Cardiac muscle cell (in vitro differentiated cells and primary cell): ENCODE measurements at regions not wholly inside any gene's neighbourhood (a gene's known extent, or its start where the extent isn't known, plus 50 kb on each side); places are given as distances from the start of the nearest gene placed in this dataset.

ENCODE experiments used
- DNase-seq, 2 donors: peaks; one replicate each; pipeline versions ENCODE4 v3.0.0 to v3.0.0-alpha.2; 2010 to 2017; ENCODE audit warnings: low read depth in 1 of 2, low spot score in 1 of 2
- H3K27ac ChIP-seq: fragments of 200-600 bp; sonication (generic); 2 replicates; pipeline ENCODE4 v1.5.1; 2016
- H3K27me3 ChIP-seq: fragments of 200-600 bp; sonication (generic); 2 replicates; pipeline ENCODE4 v1.6.0; 2016; ENCODE audit warnings: control low read depth
- H3K36me3 ChIP-seq: fragments of 200-600 bp; sonication (generic); 2 replicates; pipeline ENCODE4 v1.5.1; 2016; ENCODE audit warnings: control low read depth
- H3K4me1 ChIP-seq: fragments of 200-600 bp; sonication (generic); 2 replicates; pipeline ENCODE4 v1.8.1; 2017; ENCODE audit warnings: low read depth, mild to moderate bottlenecking, mixed run types
- H3K4me3 ChIP-seq: fragments of 200-600 bp; sonication (generic); 2 replicates; pipeline ENCODE4 v1.5.1; 2016; ENCODE audit warnings: mild to moderate bottlenecking
- H3K9me3 ChIP-seq: fragments of 200-600 bp; sonication (generic); 2 replicates; pipeline ENCODE4 v1.5.1; 2017; ENCODE audit warnings: low read depth, mild to moderate bottlenecking, control low read depth
- TF ChIP-seq, protein P1 (sequence below): IDR thresholded peaks from 2 replicates; pipeline ENCODE4 v1.5.1; 2012; ENCODE audit warnings: low read depth, mild to moderate bottlenecking, low read length

DNA sequence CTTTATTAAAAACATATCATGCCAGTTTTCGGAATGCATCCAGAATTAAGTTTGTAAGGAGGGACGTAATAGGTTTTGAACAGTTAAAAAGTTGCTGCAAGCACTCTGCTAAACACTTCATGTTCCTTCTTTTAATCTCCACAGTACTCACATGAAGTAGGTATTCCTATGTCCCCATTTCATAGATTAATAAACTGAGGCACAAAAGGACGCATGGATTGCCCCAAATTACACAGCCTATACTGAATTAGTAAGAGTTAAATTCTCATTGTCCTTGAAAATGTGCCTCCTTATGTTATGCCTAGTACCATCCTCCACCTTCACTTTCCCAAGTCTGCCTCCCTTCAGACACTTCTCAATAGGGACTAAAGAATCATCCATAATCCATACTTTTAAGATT, 358.9 kb upstream of the ATP5MC3 start:
- DNase-seq, result no peak
- H3K9me3 ChIP-seq, result no peaks in the 10 kb centered on the region
- no peak overlapping the region for H3K4me3 ChIP-seq
- H3K27ac ChIP-seq, result no peak overlapping the region
- H3K27me3 ChIP-seq, result no peaks in the 10 kb centered on the region
- H3K4me1 ChIP-seq, result no peaks in the 10 kb centered on the region
- no peaks in the 10 kb centered on the region for H3K36me3 ChIP-seq
- TF ChIP-seq, protein P1, sequence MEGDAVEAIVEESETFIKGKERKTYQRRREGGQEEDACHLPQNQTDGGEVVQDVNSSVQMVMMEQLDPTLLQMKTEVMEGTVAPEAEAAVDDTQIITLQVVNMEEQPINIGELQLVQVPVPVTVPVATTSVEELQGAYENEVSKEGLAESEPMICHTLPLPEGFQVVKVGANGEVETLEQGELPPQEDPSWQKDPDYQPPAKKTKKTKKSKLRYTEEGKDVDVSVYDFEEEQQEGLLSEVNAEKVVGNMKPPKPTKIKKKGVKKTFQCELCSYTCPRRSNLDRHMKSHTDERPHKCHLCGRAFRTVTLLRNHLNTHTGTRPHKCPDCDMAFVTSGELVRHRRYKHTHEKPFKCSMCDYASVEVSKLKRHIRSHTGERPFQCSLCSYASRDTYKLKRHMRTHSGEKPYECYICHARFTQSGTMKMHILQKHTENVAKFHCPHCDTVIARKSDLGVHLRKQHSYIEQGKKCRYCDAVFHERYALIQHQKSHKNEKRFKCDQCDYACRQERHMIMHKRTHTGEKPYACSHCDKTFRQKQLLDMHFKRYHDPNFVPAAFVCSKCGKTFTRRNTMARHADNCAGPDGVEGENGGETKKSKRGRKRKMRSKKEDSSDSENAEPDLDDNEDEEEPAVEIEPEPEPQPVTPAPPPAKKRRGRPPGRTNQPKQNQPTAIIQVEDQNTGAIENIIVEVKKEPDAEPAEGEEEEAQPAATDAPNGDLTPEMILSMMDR, result no peak

DNA sequence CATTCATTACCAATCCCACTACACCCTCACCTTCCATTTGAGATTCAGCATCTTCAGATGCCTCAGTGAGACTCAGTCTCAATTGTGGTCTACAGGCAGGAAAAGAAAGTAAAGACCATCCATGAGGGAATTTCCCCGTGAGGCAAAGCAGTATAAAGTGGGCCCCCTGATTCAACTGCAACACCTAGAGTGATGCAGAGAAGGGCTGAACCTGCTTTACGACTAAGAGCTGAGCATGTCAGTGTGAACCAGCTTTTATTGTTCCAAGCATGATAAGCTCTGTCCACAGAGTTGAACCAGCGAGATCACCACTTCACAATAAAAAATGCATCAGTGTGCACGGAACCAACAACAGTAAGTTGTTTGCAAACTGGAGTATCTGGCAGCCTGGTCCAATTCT, 357.6 kb upstream of the ATP5MC3 start:
- H3K27me3 ChIP-seq, result no peaks in the 10 kb centered on the region
- H3K9me3 ChIP-seq, result no peaks in the 10 kb centered on the region
- TF ChIP-seq, protein P1, result no peak

DNA sequence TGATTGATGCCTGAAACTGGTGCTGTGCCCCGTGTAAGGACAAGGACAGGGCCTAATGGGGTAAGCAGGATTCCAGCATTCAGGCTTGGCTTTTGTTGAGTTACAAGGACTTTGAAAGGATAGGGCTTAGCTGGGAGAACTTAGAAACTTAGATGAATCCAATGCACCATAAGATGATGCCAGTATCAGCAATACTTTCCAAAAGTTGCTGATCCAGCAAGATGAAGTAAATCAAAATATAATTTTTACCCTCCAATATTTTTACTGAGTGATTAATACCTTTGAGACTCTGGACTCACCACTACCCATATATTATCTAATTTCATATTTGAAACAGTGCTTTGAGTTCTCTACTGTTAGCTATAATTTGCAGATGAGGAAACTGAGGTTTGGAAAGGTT, 354.5 kb upstream of the ATP5MC3 start:
- Histone ChIP-seq H3K9me3 (no peaks in the 10 kb centered on the region), H3K36me3 (no peaks in the 10 kb centered on the region), H3K27me3 (no peaks in the 10 kb centered on the region), H3K4me3 (no peak overlapping the region), H3K4me1 (no peaks in the 10 kb centered on the region), H3K27ac (no peak overlapping the region)
- TF ChIP-seq, protein P1, result no peak
- DNase-seq, result no peak

More for the DNA sequence above, 357.6 kb upstream of the ATP5MC3 start:
- Histone ChIP-seq H3K4me1 (no peaks in the 10 kb centered on the region), H3K27ac (no peak overlapping the region), H3K4me3 (no peak overlapping the region), H3K36me3 (no peaks in the 10 kb centered on the region)
- no peak for DNase-seq

DNA sequence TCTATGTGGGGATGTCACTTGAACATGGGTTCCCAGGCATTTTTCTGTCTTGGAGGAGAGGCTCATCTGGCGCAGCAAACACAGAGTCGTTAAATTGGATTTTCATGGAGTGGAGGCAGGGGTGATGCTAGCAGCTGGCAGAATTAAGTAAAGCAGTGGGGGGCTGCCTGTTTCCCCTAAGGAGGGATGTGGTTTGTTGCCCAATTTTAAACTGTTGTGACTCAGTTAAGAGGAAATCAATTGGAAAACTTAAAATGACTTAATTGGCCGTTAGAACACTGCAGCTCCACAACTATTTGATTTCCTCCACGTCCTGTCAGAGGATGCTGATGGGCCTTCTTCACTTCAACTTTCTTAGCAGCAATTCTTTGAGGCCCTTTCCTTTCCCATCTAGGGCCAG, 354.1 kb upstream of the ATP5MC3 start:
- TF ChIP-seq, protein P1, result no peak
- Histone ChIP-seq H3K27me3 (no peaks in the 10 kb centered on the region), H3K4me3 (no peak overlapping the region), H3K9me3 (no peaks in the 10 kb centered on the region), H3K36me3 (no peaks in the 10 kb centered on the region), H3K4me1 (no peaks in the 10 kb centered on the region), H3K27ac (no peak overlapping the region)
- DNase-seq, result no peak

DNA sequence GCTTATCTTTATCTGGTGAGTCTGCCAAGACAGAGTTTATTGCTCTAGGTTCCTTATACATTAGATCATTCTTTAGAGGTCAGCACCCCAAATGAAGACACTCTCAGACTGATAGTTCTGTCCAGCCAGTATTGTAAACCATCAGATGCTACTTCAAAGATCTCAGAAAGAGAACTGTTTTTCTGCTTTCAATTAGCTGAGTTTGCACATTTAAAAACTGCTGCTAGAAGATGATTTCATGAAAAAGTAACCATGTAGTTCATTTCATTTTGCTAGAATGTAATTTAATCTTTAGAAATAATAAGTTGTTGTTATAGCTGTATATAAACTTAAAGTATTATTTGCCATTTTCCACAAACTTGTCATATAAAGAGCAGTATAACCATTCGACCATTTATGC, 344.5 kb upstream of the ATP5MC3 start:
- Histone ChIP-seq H3K27ac (no peak overlapping the region), H3K4me1 (no peaks in the 10 kb centered on the region), H3K4me3 (no peak overlapping the region), H3K27me3 (no peaks in the 10 kb centered on the region), H3K9me3 (no peaks in the 10 kb centered on the region), H3K36me3 (no peaks in the 10 kb centered on the region)
- TF ChIP-seq, protein P1, result no peak
- DNase-seq, result no peak

DNA sequence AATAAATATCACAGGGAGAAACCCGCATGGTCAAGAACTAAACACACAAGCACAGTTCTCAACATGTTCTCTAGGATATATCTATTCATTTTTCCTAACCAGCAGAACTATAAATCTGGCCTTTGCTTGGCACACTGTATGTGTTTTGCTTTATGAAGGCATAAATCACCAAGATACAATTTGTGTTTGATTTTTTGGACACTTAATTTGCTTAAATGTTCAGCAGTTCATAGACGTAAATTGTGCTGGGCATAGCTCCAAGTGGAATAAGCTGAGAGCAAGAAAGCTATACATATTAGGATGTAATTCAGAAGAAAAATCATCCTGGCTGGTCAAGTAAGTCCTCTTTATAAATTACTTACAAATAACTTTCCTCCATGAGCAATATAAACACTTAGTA, 341.5 kb upstream of the ATP5MC3 start:
- H3K27me3 ChIP-seq, result no peaks in the 10 kb centered on the region
- H3K9me3 ChIP-seq, result no peaks in the 10 kb centered on the region
- no peak overlapping the region for H3K27ac ChIP-seq
- H3K4me3 ChIP-seq, result no peak overlapping the region
- no peaks in the 10 kb centered on the region for H3K36me3 ChIP-seq
- H3K4me1 ChIP-seq, result no peaks in the 10 kb centered on the region
- no peak for DNase-seq
- TF ChIP-seq, protein P1, result no peak
